ENCODE measurements at regions not wholly inside any gene's neighbourhood (a gene's known extent, or its start where the extent isn't known, plus 50 kb on each side); places are given as distances from the start of the nearest gene placed in this dataset.

DNA sequence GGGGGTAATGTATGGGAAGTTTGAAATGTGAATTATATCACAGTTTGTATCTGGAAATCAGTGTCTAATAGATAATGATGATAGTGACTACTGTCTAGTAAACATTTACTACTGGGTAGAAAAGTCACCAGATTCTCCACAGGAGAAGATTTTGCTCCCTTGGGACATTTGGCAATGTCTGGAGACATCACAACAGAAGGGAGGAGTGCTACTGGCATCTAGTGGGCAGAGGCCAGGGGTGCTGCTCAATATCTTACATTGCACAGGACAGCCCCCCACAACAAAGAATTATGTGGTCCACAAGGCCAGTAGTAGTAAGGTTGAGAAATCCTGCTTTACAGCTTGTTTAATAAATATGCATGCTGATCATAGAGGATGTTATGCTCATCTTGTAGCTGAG is 92.3 kb upstream of the PRPS1L1 start:
- Histone ChIP-seq H3K9ac (ENCODE audit: low read length) (no peak overlapping the region), H3K27me3 (replicated peaks; ENCODE audit: control insufficient read depth, insufficient read depth, low read length) (no peaks in the 10 kb centered on the region), H3K4me1 (ENCODE audit: control insufficient read depth, insufficient read depth, low read length) (no peaks in the 10 kb centered on the region), H3K4me3 (ENCODE audit: low read length) (no peak overlapping the region), H3K36me3 (ENCODE audit: control insufficient read depth, insufficient read depth, low read length, severe bottlenecking) (no peaks in the 10 kb centered on the region), H3K9me3 (ENCODE audit: control insufficient read depth, low read length) (no peaks in the 10 kb centered on the region)
- DNase-seq (ENCODE audit: low read depth): peak; percentile 15

- H3K9me3 ChIP-seq (ENCODE audit: control insufficient read depth, low read length): no peaks in the 10 kb centered on the region
- no peak overlapping the region for H3K4me3 ChIP-seq (ENCODE audit: low read length)
- no peak overlapping the region for H3K9ac ChIP-seq (ENCODE audit: low read length)
- H3K36me3 ChIP-seq (ENCODE audit: control insufficient read depth, insufficient read depth, low read length, severe bottlenecking): no peaks in the 10 kb centered on the region
- H3K27me3 ChIP-seq (replicated peaks; ENCODE audit: control insufficient read depth, insufficient read depth, low read length): no peaks in the 10 kb centered on the region
- no peak for DNase-seq (ENCODE audit: low read depth)
- H3K4me1 ChIP-seq (ENCODE audit: control insufficient read depth, insufficient read depth, low read length): no peaks in the 10 kb centered on the region
These were observed 96.0 kb upstream of the PRPS1L1 start for GRCh38 chr7:18123508-18124239.

DNA sequence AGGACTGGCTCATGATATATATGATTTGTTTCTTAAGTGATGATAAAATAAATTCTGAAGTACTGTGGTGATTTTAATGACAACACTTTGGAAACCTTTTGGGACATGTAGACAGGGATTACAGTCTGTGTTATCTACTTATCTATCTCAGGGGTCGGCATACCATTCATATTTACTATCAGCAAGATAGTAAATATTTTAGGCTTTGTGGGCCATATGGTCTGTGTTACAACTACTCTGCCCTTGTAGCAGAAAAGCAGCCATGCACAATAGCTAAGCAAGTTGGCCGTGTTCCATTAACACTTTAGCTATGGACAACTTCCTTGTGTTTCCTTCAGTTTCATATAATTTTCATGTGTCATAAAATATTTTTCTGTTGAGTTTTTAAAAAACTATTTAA is 97.8 kb upstream of the PRPS1L1 start:
- Histone ChIP-seq H3K4me3 (ENCODE audit: low read length) (no peak overlapping the region), H3K27me3 (replicated peaks; ENCODE audit: control insufficient read depth, insufficient read depth, low read length) (no peaks in the 10 kb centered on the region), H3K4me1 (ENCODE audit: control insufficient read depth, insufficient read depth, low read length) (no peaks in the 10 kb centered on the region), H3K36me3 (ENCODE audit: control insufficient read depth, insufficient read depth, low read length, severe bottlenecking) (no peaks in the 10 kb centered on the region), H3K9ac (ENCODE audit: low read length) (no peak overlapping the region), H3K9me3 (ENCODE audit: control insufficient read depth, low read length) (no peaks in the 10 kb centered on the region)
- peak; percentile 71 for DNase-seq (ENCODE audit: low read depth)

DNA sequence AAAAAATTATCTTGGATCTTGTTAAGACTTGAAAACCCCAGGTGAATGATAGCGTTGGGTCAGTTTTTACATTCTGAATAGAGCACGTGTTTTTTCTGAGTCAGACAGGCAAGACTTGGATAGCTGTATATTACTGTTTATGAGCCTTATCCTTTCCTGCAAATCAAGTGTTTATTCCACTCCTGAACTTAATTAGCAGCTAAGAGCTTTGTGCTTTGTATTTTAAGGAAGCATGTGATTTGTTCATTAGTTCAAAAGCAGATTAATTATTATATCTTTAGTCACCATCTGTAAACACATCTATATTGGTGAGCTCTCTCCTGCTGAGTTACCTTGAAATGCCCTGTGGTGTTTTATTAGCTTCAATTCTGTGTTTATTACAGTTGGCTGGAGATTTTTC is 98.6 kb upstream of the PRPS1L1 start:
- Histone ChIP-seq H3K4me3 (ENCODE audit: low read length) (no peak overlapping the region), H3K4me1 (ENCODE audit: control insufficient read depth, insufficient read depth, low read length) (no peaks in the 10 kb centered on the region), H3K9ac (ENCODE audit: low read length) (no peak overlapping the region), H3K36me3 (ENCODE audit: control insufficient read depth, insufficient read depth, low read length, severe bottlenecking) (no peaks in the 10 kb centered on the region), H3K9me3 (ENCODE audit: control insufficient read depth, low read length) (no peaks in the 10 kb centered on the region), H3K27me3 (replicated peaks; ENCODE audit: control insufficient read depth, insufficient read depth, low read length) (no peaks in the 10 kb centered on the region)
- DNase-seq (ENCODE audit: low read depth): no peak

GRCh38 chr7:18128846-18129245 is 101.2 kb upstream of the PRPS1L1 start:
- H3K9ac ChIP-seq (ENCODE audit: low read length): no peak overlapping the region
- H3K4me1 ChIP-seq (ENCODE audit: control insufficient read depth, insufficient read depth, low read length): no peaks in the 10 kb centered on the region
- DNase-seq (ENCODE audit: low read depth): peak; percentile 15
- H3K27me3 ChIP-seq (replicated peaks; ENCODE audit: control insufficient read depth, insufficient read depth, low read length): no peaks in the 10 kb centered on the region
- no peaks in the 10 kb centered on the region for H3K36me3 ChIP-seq (ENCODE audit: control insufficient read depth, insufficient read depth, low read length, severe bottlenecking)
- H3K9me3 ChIP-seq (ENCODE audit: control insufficient read depth, low read length): no peaks in the 10 kb centered on the region
- H3K4me3 ChIP-seq (ENCODE audit: low read length): no peak overlapping the region

DNA sequence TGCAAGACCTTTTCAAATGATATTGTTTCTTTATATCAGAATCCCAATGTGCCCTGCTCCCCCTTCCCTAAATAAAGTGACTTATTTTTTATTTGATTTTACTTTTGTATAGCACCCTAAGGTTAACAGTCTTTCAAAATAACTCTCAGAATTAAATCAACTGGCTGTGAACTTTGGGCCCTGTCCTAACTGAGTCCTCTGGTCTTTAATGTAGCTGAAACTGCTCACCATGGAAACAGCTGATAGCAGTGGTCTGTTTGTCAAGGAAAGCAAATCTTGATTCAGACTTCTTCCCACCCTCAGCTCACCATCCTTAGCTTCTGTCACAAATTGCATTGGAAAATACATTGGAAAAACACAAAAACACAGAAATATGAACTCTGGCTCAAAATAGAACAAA is 105.2 kb upstream of the PRPS1L1 start:
- Histone ChIP-seq H3K27me3 (replicated peaks; ENCODE audit: control insufficient read depth, insufficient read depth, low read length) (no peaks in the 10 kb centered on the region), H3K4me1 (ENCODE audit: control insufficient read depth, insufficient read depth, low read length) (no peaks in the 10 kb centered on the region), H3K4me3 (ENCODE audit: low read length) (no peak overlapping the region), H3K9me3 (ENCODE audit: control insufficient read depth, low read length) (no peaks in the 10 kb centered on the region), H3K9ac (ENCODE audit: low read length) (no peak overlapping the region), H3K36me3 (ENCODE audit: control insufficient read depth, insufficient read depth, low read length, severe bottlenecking) (no peaks in the 10 kb centered on the region)
- DNase-seq (ENCODE audit: low read depth): no peak

GRCh38 chr7:18133921-18134320 is 106.3 kb upstream of the PRPS1L1 start:
- H3K9me3 ChIP-seq (ENCODE audit: control insufficient read depth, low read length): no peaks in the 10 kb centered on the region
- H3K4me1 ChIP-seq (ENCODE audit: control insufficient read depth, insufficient read depth, low read length): no peaks in the 10 kb centered on the region
- DNase-seq (ENCODE audit: low read depth): no peak
- no peaks in the 10 kb centered on the region for H3K27me3 ChIP-seq (replicated peaks; ENCODE audit: control insufficient read depth, insufficient read depth, low read length)
- no peaks in the 10 kb centered on the region for H3K36me3 ChIP-seq (ENCODE audit: control insufficient read depth, insufficient read depth, low read length, severe bottlenecking)
- no peak overlapping the region for H3K4me3 ChIP-seq (ENCODE audit: low read length)
- H3K9ac ChIP-seq (ENCODE audit: low read length): no peak overlapping the region

GRCh38 chr7:18140943-18141342 is 113.3 kb upstream of the PRPS1L1 start:
- H3K4me1 ChIP-seq (ENCODE audit: control insufficient read depth, insufficient read depth, low read length): no peaks in the 10 kb centered on the region
- no peaks in the 10 kb centered on the region for H3K36me3 ChIP-seq (ENCODE audit: control insufficient read depth, insufficient read depth, low read length, severe bottlenecking)
- H3K9me3 ChIP-seq (ENCODE audit: control insufficient read depth, low read length): no peaks in the 10 kb centered on the region
- no peaks in the 10 kb centered on the region for H3K27me3 ChIP-seq (replicated peaks; ENCODE audit: control insufficient read depth, insufficient read depth, low read length)
- no peak overlapping the region for H3K4me3 ChIP-seq (ENCODE audit: low read length)
- no peak overlapping the region for H3K9ac ChIP-seq (ENCODE audit: low read length)
- DNase-seq (ENCODE audit: low read depth): no peak

DNA sequence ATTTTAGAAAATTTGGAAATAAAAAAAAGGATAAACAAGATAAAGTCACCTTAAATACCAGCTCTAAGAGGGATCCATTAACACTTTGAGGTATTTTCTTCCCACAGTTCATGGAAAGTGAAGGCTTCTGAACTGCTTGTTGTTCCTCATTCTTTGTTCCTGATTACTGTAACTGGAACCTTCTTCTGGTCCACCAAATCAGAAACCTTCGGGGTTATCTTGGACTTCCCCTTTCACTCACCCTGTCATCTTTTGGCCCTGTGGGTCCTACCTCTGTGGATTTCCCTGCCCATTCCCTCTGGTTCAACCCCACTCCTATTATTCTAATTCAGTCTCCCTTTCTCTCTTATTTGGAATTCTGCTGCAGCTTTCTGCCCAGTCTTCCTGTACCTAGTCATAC is 116.5 kb upstream of the PRPS1L1 start:
- Histone ChIP-seq H3K4me1 (ENCODE audit: control insufficient read depth, insufficient read depth, low read length) (no peaks in the 10 kb centered on the region), H3K27me3 (replicated peaks; ENCODE audit: control insufficient read depth, insufficient read depth, low read length) (no peaks in the 10 kb centered on the region), H3K4me3 (ENCODE audit: low read length) (no peak overlapping the region), H3K9me3 (ENCODE audit: control insufficient read depth, low read length) (no peaks in the 10 kb centered on the region), H3K36me3 (ENCODE audit: control insufficient read depth, insufficient read depth, low read length, severe bottlenecking) (no peaks in the 10 kb centered on the region), H3K9ac (ENCODE audit: low read length) (no peak overlapping the region)
- DNase-seq (ENCODE audit: low read depth): no peak

- H3K9ac ChIP-seq (ENCODE audit: low read length): no peak overlapping the region
- no peak overlapping the region for H3K4me3 ChIP-seq (ENCODE audit: low read length)
- no peak for DNase-seq (ENCODE audit: low read depth)
- H3K4me1 ChIP-seq (ENCODE audit: control insufficient read depth, insufficient read depth, low read length): no peaks in the 10 kb centered on the region
- H3K27me3 ChIP-seq (replicated peaks; ENCODE audit: control insufficient read depth, insufficient read depth, low read length): no peaks in the 10 kb centered on the region
- H3K36me3 ChIP-seq (ENCODE audit: control insufficient read depth, insufficient read depth, low read length, severe bottlenecking): no peaks in the 10 kb centered on the region
- no peaks in the 10 kb centered on the region for H3K9me3 ChIP-seq (ENCODE audit: control insufficient read depth, low read length)
These were observed 117.5 kb upstream of the PRPS1L1 start for GRCh38 chr7:18145160-18145559.

DNA sequence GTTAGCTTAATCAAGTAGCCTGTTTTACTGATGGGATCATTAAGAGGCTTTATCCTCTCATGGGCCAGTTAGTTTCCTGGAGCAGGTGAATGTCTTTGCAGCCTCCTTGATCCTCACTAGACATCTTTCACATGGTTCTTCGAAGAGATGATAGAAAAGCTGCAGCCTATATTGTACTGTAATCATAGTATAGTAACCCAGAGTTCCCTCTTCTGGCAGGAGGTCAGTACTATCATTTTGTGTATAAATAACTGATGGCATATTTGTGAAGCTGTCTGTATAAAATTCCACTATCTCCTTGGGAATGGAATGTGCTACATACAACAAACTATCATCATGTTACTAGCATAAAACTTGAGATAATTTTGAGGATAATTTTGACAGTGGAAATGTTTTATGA is 123.8 kb upstream of the PRPS1L1 start:
- H3K4me3 ChIP-seq (ENCODE audit: low read length): no peak overlapping the region
- H3K27me3 ChIP-seq (replicated peaks; ENCODE audit: control insufficient read depth, insufficient read depth, low read length): no peaks in the 10 kb centered on the region
- peaks cover 3% of the 10 kb centered on the region for H3K4me1 ChIP-seq (ENCODE audit: control insufficient read depth, insufficient read depth, low read length)
- no peaks in the 10 kb centered on the region for H3K36me3 ChIP-seq (ENCODE audit: control insufficient read depth, insufficient read depth, low read length, severe bottlenecking)
- DNase-seq (ENCODE audit: low read depth): no peak
- H3K9ac ChIP-seq (ENCODE audit: low read length): no peak overlapping the region
- no peaks in the 10 kb centered on the region for H3K9me3 ChIP-seq (ENCODE audit: control insufficient read depth, low read length)

- no peaks in the 10 kb centered on the region for H3K36me3 ChIP-seq (ENCODE audit: control insufficient read depth, insufficient read depth, low read length, severe bottlenecking)
- no peaks in the 10 kb centered on the region for H3K9me3 ChIP-seq (ENCODE audit: control insufficient read depth, low read length)
- no peak overlapping the region for H3K4me3 ChIP-seq (ENCODE audit: low read length)
- no peak overlapping the region for H3K9ac ChIP-seq (ENCODE audit: low read length)
- no peak for DNase-seq (ENCODE audit: low read depth)
- peaks cover 3% of the 10 kb centered on the region for H3K4me1 ChIP-seq (ENCODE audit: control insufficient read depth, insufficient read depth, low read length)
- no peaks in the 10 kb centered on the region for H3K27me3 ChIP-seq (replicated peaks; ENCODE audit: control insufficient read depth, insufficient read depth, low read length)
These were observed 125.6 kb upstream of the PRPS1L1 start for GRCh38 chr7:18153183-18153748.

Measured in adipocyte (in vitro differentiated cells).